ENCODE measurements at regions not wholly inside any gene's neighbourhood (a gene's known extent, or its start where the extent isn't known, plus 50 kb on each side); places are given as distances from the start of the nearest gene placed in this dataset.
"Not testable (repeated sequence)": the region's sequence is repeated elsewhere in the genome, so short reads cannot be mapped to it uniquely, and the experiment has no call there.

DNA sequence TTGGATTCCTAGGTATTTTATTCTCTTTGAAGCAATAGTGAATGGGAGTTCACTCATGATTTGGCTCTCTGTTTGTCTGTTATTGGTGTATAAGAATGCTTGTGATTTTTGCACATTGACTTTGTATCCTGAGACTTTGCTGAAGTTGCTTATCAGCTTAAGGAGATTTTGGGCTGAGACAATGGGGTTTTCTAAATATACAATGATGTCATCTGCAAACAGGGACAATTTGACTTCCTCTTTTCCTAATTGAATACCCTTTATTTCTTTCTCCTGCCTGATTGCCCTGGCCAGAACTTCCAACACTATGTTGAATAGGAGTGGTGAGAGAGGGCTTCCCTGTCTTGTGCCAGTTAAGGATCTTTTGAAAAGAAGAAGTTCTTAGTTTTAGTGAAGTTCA lies 114.4 kb upstream of the TNPO1 start:
- TF ChIP-seq, protein P1, sequence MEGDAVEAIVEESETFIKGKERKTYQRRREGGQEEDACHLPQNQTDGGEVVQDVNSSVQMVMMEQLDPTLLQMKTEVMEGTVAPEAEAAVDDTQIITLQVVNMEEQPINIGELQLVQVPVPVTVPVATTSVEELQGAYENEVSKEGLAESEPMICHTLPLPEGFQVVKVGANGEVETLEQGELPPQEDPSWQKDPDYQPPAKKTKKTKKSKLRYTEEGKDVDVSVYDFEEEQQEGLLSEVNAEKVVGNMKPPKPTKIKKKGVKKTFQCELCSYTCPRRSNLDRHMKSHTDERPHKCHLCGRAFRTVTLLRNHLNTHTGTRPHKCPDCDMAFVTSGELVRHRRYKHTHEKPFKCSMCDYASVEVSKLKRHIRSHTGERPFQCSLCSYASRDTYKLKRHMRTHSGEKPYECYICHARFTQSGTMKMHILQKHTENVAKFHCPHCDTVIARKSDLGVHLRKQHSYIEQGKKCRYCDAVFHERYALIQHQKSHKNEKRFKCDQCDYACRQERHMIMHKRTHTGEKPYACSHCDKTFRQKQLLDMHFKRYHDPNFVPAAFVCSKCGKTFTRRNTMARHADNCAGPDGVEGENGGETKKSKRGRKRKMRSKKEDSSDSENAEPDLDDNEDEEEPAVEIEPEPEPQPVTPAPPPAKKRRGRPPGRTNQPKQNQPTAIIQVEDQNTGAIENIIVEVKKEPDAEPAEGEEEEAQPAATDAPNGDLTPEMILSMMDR (IDR thresholded peaks at IDR 0.05) = not testable (repeated sequence)
- not testable (repeated sequence) for TF ChIP-seq EP300 (IDR thresholded peaks at IDR 0.05); POLR2A (IDR thresholded peaks at IDR 0.05; ENCODE audit: low read depth)

All from esophagus muscularis mucosa (tissue), 4 donors.